Panc1 (cell line): ENCODE measurements at regions not wholly inside any gene's neighbourhood (a gene's known extent, or its start where the extent isn't known, plus 50 kb on each side); places are given as distances from the start of the nearest gene placed in this dataset.

Experiments
- CTCF ChIP-seq: fragments of 450-650 bp; IDR thresholded peaks from 2 replicates; pipeline ENCODE4 v1.5.1; 2017; ENCODE audit warnings: mild to moderate bottlenecking
- POLR2AphosphoS5 ChIP-seq: IDR thresholded peaks from 2 replicates; pipeline ENCODE4 v1.6.1; 2012; ENCODE audit warnings: mild to moderate bottlenecking, low read depth, low read length, moderate library complexity
- REST ChIP-seq, 2 experiments: IDR thresholded peaks; 2 replicates each; pipeline ENCODE4 v1.6.1; 2011 to 2012; ENCODE audit warnings: low read depth in 2 of 2, control low read depth in 1 of 2, low read length in 1 of 2, mild to moderate bottlenecking in 1 of 2, moderate library complexity in 1 of 2; ENCODE audit not compliant: insufficient read depth in 1 of 2
- SIN3A ChIP-seq: IDR thresholded peaks from 2 replicates; pipeline ENCODE4 v1.6.1; 2012; ENCODE audit warnings: low read depth, mild to moderate bottlenecking, low read length, moderate library complexity, borderline replicate concordance; ENCODE audit not compliant: insufficient read depth
- TCF7L2 ChIP-seq: IDR thresholded peaks from 2 replicates; pipeline ENCODE4 v1.6.1; 2011; ENCODE audit warnings: mild to moderate bottlenecking, low read depth, low read length, inconsistent platforms

- TF ChIP-seq CTCF = no peak
- no peak for TF ChIP-seq POLR2AphosphoS5
- TF ChIP-seq TCF7L2 = no peak
- TF ChIP-seq REST (IDR thresholded peaks at IDR 0.05; ENCODE audit: insufficient read depth in 1 of 2, low read depth in 2 of 2, low read length in 1 of 2) = no peak
- no peak for TF ChIP-seq SIN3A
These were observed 112.1 kb upstream of the TMEM170B start for GRCh38 chr6:11425431-11425871.
